Esophagus squamous epithelium (tissue), 4 donors: ENCODE measurements at regions not wholly inside any gene's neighbourhood (a gene's known extent, or its start where the extent isn't known, plus 50 kb on each side); places are given as distances from the start of the nearest gene placed in this dataset.

Experiments
- POLR2A ChIP-seq, 4 donors: fragments of 450-650 bp; IDR thresholded peaks; one replicate each; pipeline ENCODE4 v1.6.1; 2017; ENCODE audit warnings: antibody characterized with exemption in 4 of 4, mild to moderate bottlenecking in 4 of 4, moderate library complexity in 3 of 4
- TF ChIP-seq, protein P1 (sequence below), 6 experiments: fragments of 450-650 bp in 4 of 6; fragments of 200-600 bp in 2 of 6; sonication (generic) in 2 of 6; IDR thresholded peaks; one replicate each; pipeline ENCODE4 v1.5.1; 2016 to 2019; ENCODE audit warnings: antibody characterized with exemption in 6 of 6, mild to moderate bottlenecking in 4 of 6, moderate library complexity in 4 of 6

DNA sequence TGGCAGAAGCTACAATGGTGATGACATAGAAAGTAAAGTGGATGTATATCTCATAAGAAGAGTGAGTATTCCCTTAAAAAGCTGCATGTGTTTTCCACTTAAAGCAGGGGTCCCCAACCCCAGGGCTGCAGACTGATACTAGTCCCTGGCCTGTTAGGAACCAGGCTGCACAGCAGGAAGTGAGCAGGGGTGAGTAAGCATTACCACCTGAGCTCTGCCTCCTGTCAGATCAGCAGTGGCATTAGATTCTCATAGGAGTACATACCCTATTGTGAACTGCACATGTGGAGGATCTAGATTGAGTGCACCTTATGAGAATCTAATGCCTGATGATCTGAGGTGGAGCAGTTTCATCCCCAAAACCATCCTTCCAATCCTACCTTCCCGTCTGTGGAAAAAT, 126.1 kb upstream of the CMC1 start:
- TF ChIP-seq, protein P1, sequence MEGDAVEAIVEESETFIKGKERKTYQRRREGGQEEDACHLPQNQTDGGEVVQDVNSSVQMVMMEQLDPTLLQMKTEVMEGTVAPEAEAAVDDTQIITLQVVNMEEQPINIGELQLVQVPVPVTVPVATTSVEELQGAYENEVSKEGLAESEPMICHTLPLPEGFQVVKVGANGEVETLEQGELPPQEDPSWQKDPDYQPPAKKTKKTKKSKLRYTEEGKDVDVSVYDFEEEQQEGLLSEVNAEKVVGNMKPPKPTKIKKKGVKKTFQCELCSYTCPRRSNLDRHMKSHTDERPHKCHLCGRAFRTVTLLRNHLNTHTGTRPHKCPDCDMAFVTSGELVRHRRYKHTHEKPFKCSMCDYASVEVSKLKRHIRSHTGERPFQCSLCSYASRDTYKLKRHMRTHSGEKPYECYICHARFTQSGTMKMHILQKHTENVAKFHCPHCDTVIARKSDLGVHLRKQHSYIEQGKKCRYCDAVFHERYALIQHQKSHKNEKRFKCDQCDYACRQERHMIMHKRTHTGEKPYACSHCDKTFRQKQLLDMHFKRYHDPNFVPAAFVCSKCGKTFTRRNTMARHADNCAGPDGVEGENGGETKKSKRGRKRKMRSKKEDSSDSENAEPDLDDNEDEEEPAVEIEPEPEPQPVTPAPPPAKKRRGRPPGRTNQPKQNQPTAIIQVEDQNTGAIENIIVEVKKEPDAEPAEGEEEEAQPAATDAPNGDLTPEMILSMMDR (IDR thresholded peaks at IDR 0.05) = no peak
- no peak for TF ChIP-seq POLR2A (IDR thresholded peaks at IDR 0.05)
